Fibroblast of pulmonary artery (primary cell): ENCODE measurements at regions not wholly inside any gene's neighbourhood (a gene's known extent, or its start where the extent isn't known, plus 50 kb on each side); places are given as distances from the start of the nearest gene placed in this dataset.

ENCODE experiments used
- DNase-seq: peaks from one replicate; pipeline ENCODE4 v3.0.0-alpha.2; 2010; ENCODE audit warnings: low read depth
- H3K4me3 ChIP-seq: replicated peaks from 2 replicates; pipeline ENCODE4 v1.5.1; 2011; ENCODE audit warnings: low read depth, mild to moderate bottlenecking, control low read depth, low read length, moderate library complexity
- TF ChIP-seq, protein P1 (sequence below): IDR thresholded peaks from 2 replicates; pipeline ENCODE4 v1.5.1; 2011; ENCODE audit warnings: mild to moderate bottlenecking, control low read depth, low read length, inconsistent platforms; ENCODE audit errors: missing control alignments

DNA sequence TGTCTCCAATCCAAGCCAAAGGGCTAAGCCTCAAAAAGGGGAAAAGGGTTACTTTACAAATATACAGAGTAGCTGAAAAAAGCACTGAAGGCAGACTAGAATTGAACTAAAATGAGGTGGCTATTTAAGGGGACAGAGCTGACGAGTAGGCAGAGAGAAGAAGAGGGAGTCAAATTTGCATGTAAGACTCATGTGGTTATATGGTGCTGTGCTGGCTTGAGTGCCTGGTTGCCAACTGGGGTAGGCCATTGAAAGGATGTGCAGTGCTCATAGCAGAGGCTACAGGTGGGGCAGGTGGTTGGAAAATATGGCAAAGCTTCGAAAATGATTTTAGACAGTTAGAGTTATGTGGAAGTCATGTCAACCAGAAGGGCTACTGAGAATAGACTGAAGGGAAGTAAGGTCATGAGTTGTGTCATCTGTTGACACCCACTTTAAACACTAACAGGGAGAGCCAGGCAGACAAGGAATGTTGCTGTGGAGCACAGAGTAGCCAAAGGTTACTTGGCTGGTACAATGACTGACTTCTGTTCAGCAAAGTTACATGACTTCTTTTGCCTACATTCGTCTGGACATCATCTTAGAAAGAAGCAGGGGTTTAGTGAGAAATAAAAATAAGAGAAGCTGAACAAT, 1210.4 kb downstream of the ADGRL3 start:
- TF ChIP-seq, protein P1, sequence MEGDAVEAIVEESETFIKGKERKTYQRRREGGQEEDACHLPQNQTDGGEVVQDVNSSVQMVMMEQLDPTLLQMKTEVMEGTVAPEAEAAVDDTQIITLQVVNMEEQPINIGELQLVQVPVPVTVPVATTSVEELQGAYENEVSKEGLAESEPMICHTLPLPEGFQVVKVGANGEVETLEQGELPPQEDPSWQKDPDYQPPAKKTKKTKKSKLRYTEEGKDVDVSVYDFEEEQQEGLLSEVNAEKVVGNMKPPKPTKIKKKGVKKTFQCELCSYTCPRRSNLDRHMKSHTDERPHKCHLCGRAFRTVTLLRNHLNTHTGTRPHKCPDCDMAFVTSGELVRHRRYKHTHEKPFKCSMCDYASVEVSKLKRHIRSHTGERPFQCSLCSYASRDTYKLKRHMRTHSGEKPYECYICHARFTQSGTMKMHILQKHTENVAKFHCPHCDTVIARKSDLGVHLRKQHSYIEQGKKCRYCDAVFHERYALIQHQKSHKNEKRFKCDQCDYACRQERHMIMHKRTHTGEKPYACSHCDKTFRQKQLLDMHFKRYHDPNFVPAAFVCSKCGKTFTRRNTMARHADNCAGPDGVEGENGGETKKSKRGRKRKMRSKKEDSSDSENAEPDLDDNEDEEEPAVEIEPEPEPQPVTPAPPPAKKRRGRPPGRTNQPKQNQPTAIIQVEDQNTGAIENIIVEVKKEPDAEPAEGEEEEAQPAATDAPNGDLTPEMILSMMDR: no peak
- no peak overlapping the region for H3K4me3 ChIP-seq
- DNase-seq: no peak

DNA sequence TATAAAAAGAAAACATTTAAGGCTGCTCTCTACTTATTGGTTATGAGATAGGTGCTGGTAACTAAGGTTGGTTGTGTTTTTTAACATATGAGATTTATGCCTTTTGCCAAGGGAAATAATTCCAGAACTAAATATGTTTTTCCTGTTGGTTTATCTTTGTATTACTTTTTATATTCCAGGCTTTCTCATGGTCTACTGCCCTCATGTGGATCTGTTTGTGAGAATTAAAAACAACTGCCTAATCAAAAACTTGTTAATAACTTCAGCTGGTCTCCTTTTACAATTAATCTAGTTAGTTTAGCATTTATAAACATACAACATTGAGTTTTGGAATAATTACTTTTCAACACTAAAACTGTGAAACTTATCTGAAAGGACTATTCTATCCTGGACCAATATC, 1208.3 kb downstream of the ADGRL3 start:
- TF ChIP-seq, protein P1: peak; percentile 30
- no peak overlapping the region for H3K4me3 ChIP-seq
- DNase-seq: peak; percentile 25

DNA sequence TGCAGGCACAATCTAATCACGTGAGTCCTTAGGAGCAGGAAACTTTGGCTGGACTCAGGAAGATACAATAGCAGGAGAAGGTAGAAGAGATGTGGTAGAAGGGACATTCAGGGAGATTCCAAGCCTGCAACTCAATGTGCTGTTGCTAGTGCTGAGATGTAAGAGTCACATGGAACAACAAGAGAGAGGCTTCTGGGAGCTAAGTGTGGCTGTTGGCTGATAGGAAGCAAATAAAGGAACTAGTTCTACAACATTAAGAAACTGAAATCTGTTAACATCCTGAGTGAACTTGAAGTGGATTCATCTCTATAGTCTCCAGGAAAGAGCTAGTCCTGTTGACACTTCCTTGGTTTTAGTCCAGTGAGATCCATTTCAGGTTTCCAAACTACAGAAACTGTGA, 1207.4 kb downstream of the ADGRL3 start:
- TF ChIP-seq, protein P1: no peak
- H3K4me3 ChIP-seq: no peak overlapping the region
- DNase-seq: no peak

DNA sequence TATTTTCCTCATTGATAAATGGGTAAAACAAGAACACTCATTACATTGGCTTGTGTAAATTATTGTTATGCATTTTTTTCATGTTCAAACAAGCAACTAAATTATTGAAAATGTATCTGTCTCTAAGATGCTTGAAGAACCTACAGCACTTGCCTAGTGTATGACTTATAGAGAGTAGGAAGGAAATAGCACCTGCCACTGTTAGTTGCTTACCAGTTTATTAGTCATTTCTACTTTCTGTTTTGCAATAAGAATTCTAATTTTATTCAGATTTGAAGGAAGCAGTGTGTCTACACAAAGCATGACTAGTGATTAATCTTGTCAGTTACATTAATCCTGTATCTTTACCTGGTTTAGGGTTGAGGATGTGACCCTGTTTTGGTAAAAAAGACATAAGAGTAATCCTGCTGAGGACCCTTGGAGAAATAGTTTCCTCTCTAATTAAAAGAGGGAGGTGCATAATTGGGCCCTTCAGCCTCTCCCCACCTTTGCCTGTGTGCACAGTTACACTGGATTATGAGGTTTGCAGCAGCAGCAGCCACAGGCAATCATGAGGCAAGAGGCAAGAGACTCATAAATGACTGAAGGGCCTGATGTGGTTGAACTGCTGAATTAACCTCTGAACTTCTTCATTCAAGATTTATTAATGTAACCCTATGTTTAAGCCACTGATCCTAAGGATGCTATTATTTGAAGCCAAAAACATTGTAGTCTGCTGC, 1202.1 kb downstream of the ADGRL3 start:
- TF ChIP-seq, protein P1: no peak
- H3K4me3 ChIP-seq: no peak overlapping the region
- DNase-seq: no peak

DNA sequence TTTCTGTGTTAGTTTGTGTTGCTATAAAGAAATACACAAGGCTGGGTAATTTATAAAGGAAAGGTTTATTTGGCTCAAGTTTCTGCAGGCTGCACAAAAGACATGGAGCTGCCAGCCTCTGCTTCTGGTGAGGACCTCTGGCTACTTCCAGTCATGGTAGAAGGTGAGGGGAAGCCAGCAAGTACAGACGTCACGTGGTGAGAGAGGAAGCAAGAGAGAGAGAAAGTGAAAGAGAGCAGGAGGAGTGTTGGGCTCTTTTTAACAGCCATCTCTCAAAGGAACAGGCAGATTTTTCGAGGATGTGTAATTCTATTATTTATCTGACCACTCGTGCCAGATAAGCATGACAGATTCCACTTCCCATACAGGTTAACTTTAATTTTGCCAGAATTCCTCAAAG, 1199.1 kb downstream of the ADGRL3 start:
- no peak overlapping the region for H3K4me3 ChIP-seq
- DNase-seq: peak; percentile 32
- TF ChIP-seq, protein P1: no peak

DNA sequence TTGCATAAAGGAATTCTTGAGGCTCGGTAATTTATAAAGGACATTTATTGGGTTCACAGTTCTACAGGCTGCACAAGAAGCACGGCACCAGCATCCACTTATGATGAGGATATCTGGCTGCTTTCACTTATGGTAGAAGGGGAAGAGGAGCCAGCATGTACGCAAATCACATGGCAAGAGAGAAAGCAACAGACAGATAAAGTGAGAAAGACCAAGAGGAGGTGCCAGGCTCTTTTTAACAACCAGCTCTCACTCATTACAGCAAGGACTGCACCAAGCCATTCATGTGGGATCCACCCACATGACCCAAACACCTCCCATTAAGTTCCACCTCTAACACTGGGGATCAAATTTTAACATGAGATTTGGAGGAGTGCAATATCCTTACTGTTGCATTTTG, 1198.2 kb downstream of the ADGRL3 start:
- no peak overlapping the region for H3K4me3 ChIP-seq
- TF ChIP-seq, protein P1: no peak
- DNase-seq: no peak

DNA sequence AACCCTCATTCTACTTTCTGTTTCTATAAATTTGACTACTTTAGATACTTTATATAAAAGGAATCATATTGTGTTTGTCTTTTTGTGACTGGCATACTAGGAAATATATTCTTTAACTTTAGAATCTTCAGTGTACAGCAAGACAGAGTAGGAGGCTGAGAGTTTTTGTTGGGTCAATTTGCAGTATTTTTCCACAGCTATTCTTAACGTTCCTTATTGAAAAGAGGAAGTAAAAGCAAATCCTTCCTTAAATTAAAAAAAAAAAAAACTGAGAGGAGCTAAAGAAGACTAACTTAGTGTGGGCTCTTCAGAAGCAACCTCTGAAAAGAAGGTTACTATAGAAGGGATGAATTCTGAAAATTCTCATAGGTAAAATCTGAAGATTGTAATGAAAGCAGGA, 1194.6 kb downstream of the ADGRL3 start:
- TF ChIP-seq, protein P1: no peak
- DNase-seq: no peak
- no peak overlapping the region for H3K4me3 ChIP-seq
